ENCODE measurements at regions not wholly inside any gene's neighbourhood (a gene's known extent, or its start where the extent isn't known, plus 50 kb on each side); places are given as distances from the start of the nearest gene placed in this dataset.

GRCh38 chr6:126419901-126420300, 80.0 kb downstream of the CENPW start:
- ChIA-PET CTCF (no interaction called here), POLR2A (no interaction called here)
- TF ChIP-seq PKNOX1 (IDR thresholded peaks at IDR 0.05), result no peak
- no peak for DNase-seq (ENCODE audit: extremely low spot score)

- no peak for TF ChIP-seq HDGF (IDR thresholded peaks at IDR 0.05; ENCODE audit: borderline replicate concordance)
- no peak for TF ChIP-seq TARDBP (IDR thresholded peaks at IDR 0.05)
- TF ChIP-seq L3MBTL2 (conservative IDR thresholded peaks at IDR 0.05), result no peak
- TF ChIP-seq ARNT (IDR thresholded peaks at IDR 0.05), result no peak
- TF ChIP-seq BHLHE40 (IDR thresholded peaks at IDR 0.05; ENCODE audit: borderline replicate concordance), result no peak
- TF ChIP-seq ELF4 (IDR thresholded peaks at IDR 0.05), result no peak
- no peak for TF ChIP-seq PKNOX1 (IDR thresholded peaks at IDR 0.05)
- TF ChIP-seq FOXA1 (IDR thresholded peaks at IDR 0.05), result no peak
- no peak for TF ChIP-seq LEF1 (IDR thresholded peaks at IDR 0.05; ENCODE audit: borderline replicate concordance)
- TF ChIP-seq SP1 (IDR thresholded peaks at IDR 0.05), result no peak
- no peak for TF ChIP-seq ZNF384 (IDR thresholded peaks at IDR 0.05)
- TF ChIP-seq FOXM1 (IDR thresholded peaks at IDR 0.05; ENCODE audit: borderline replicate concordance), result no peak
- TF ChIP-seq SUZ12 (IDR thresholded peaks at IDR 0.05), result no peak
- no peak for TF ChIP-seq CTBP1 (IDR thresholded peaks at IDR 0.05; ENCODE audit: borderline replicate concordance)
- no peak for TF ChIP-seq NFRKB (IDR thresholded peaks at IDR 0.05)
- no peak for TF ChIP-seq FOXK2 (IDR thresholded peaks at IDR 0.05)
- ChIA-PET CTCF (no interaction called here), POLR2A (no interaction called here)
- DNase-seq (ENCODE audit: extremely low spot score), result no peak
Observed at GRCh38 chr6:126422912-126423311, 83.0 kb downstream of the CENPW start.

- CTCF ChIA-PET, result no interaction called here
- POLR2A ChIA-PET, result no interaction called here
- TF ChIP-seq HDGF (IDR thresholded peaks at IDR 0.05; ENCODE audit: borderline replicate concordance) (no peak), SUZ12 (IDR thresholded peaks at IDR 0.05) (no peak), FOXA1 (IDR thresholded peaks at IDR 0.05) (no peak), ELF4 (IDR thresholded peaks at IDR 0.05) (no peak), LEF1 (IDR thresholded peaks at IDR 0.05; ENCODE audit: borderline replicate concordance) (no peak), FOXK2 (IDR thresholded peaks at IDR 0.05) (no peak), TARDBP (IDR thresholded peaks at IDR 0.05) (no peak), FOXM1 (IDR thresholded peaks at IDR 0.05; ENCODE audit: borderline replicate concordance) (no peak), SP1 (IDR thresholded peaks at IDR 0.05) (no peak), BHLHE40 (IDR thresholded peaks at IDR 0.05; ENCODE audit: borderline replicate concordance) (no peak), PKNOX1 (IDR thresholded peaks at IDR 0.05) (no peak)
- DNase-seq (ENCODE audit: extremely low spot score), result no peak
Observed at GRCh38 chr6:126427713-126428112, 87.8 kb downstream of the CENPW start.

DNA sequence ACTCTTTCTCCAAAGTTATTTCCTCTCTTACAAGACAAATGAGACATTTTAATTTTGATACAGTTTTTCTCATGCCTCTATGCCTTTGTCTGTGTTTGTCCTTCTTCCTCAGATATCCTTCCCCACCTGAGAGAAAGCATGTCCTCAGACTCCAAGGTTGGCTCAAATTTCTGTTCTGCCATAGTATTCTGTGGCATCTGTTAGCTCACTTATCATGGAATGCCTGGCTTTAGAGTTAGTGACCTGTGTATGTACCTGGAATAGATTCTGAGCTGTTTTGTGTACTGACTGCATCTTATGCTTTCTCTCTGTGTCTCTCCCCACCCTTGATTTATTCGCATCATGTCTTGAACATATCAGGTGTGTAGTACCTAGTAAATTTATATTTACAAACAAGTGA, 90.0 kb downstream of the CENPW start:
- ChIA-PET POLR2A (no interaction called here), CTCF (no interaction called here)
- TF ChIP-seq SUZ12 (IDR thresholded peaks at IDR 0.05) (no peak), PKNOX1 (IDR thresholded peaks at IDR 0.05) (no peak), ZNF384 (IDR thresholded peaks at IDR 0.05) (no peak), SP1 (IDR thresholded peaks at IDR 0.05) (no peak), FOXA1 (IDR thresholded peaks at IDR 0.05) (no peak), FOXM1 (IDR thresholded peaks at IDR 0.05; ENCODE audit: borderline replicate concordance) (no peak), CTBP1 (IDR thresholded peaks at IDR 0.05; ENCODE audit: borderline replicate concordance) (no peak), BHLHE40 (IDR thresholded peaks at IDR 0.05; ENCODE audit: borderline replicate concordance) (no peak), HDGF (IDR thresholded peaks at IDR 0.05; ENCODE audit: borderline replicate concordance) (no peak), FOXK2 (IDR thresholded peaks at IDR 0.05) (no peak), ARNT (IDR thresholded peaks at IDR 0.05) (no peak), ELF4 (IDR thresholded peaks at IDR 0.05) (no peak)
- DNase-seq (ENCODE audit: extremely low spot score), result no peak

DNA sequence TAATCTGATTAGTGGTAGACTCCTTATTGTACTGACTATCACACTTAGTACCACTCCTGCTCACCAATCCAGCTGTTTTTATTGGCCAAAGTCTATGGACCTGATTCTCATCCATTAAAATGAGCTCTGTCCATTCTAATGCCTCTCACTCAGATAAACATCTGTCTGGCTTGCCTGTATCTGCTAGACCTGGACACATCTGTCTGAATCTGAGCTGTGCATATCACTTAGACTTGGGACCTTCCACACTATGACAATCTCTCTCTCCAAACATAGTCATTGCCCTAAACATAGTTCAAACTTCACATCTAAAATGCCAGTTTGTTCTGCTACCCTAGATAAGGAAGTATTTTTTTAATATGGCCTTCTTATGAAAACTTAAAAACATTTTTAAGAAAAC, 92.6 kb downstream of the CENPW start:
- ChIA-PET CTCF (no interaction called here), POLR2A (no interaction called here)
- no peak for TF ChIP-seq HDGF (IDR thresholded peaks at IDR 0.05; ENCODE audit: borderline replicate concordance)
- TF ChIP-seq FOXK2 (IDR thresholded peaks at IDR 0.05), result no peak
- no peak for TF ChIP-seq SP1 (IDR thresholded peaks at IDR 0.05)
- no peak for TF ChIP-seq ELF4 (IDR thresholded peaks at IDR 0.05)
- TF ChIP-seq ZNF384 (IDR thresholded peaks at IDR 0.05), result no peak
- no peak for TF ChIP-seq ARNT (IDR thresholded peaks at IDR 0.05)
- TF ChIP-seq LEF1 (IDR thresholded peaks at IDR 0.05; ENCODE audit: borderline replicate concordance), result no peak
- no peak for TF ChIP-seq SUZ12 (IDR thresholded peaks at IDR 0.05)
- TF ChIP-seq L3MBTL2 (conservative IDR thresholded peaks at IDR 0.05), result no peak
- TF ChIP-seq NFRKB (IDR thresholded peaks at IDR 0.05), result no peak
- no peak for TF ChIP-seq BHLHE40 (IDR thresholded peaks at IDR 0.05; ENCODE audit: borderline replicate concordance)
- no peak for TF ChIP-seq FOXA1 (IDR thresholded peaks at IDR 0.05)
- TF ChIP-seq TARDBP (IDR thresholded peaks at IDR 0.05), result no peak
- no peak for TF ChIP-seq PKNOX1 (IDR thresholded peaks at IDR 0.05)
- no peak for DNase-seq (ENCODE audit: extremely low spot score)

DNA sequence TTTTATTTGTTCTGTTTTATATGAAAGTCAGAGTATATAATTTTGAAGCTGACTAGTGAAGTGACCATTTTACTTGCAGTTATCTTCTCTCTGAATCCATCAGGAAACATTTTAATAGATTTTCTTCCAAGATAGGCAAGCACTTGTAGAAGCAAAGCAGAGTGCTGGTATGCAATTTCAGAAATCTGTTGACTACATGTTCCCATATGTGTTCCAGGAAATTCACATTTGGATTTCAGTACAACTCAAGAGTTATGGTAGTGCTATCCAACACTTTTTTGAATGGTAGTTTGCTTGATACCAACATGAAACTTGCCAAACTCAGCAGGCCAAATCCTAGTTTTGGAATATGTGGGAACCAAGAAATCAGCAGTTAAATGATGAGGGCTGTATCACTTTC, 94.0 kb downstream of the CENPW start:
- ChIA-PET CTCF (no interaction called here), POLR2A (no interaction called here)
- no peak for TF ChIP-seq PKNOX1 (IDR thresholded peaks at IDR 0.05)
- no peak for TF ChIP-seq ELF4 (IDR thresholded peaks at IDR 0.05)
- no peak for TF ChIP-seq ARNT (IDR thresholded peaks at IDR 0.05)
- TF ChIP-seq HDGF (IDR thresholded peaks at IDR 0.05; ENCODE audit: borderline replicate concordance), result no peak
- TF ChIP-seq SP1 (IDR thresholded peaks at IDR 0.05), result no peak
- TF ChIP-seq LEF1 (IDR thresholded peaks at IDR 0.05; ENCODE audit: borderline replicate concordance), result no peak
- TF ChIP-seq TARDBP (IDR thresholded peaks at IDR 0.05), result no peak
- no peak for TF ChIP-seq BHLHE40 (IDR thresholded peaks at IDR 0.05; ENCODE audit: borderline replicate concordance)
- no peak for TF ChIP-seq NFRKB (IDR thresholded peaks at IDR 0.05)
- TF ChIP-seq FOXK2 (IDR thresholded peaks at IDR 0.05), result no peak
- TF ChIP-seq FOXM1 (IDR thresholded peaks at IDR 0.05; ENCODE audit: borderline replicate concordance), result no peak
- TF ChIP-seq SUZ12 (IDR thresholded peaks at IDR 0.05), result no peak
- TF ChIP-seq ZNF384 (IDR thresholded peaks at IDR 0.05), result no peak
- no peak for TF ChIP-seq L3MBTL2 (conservative IDR thresholded peaks at IDR 0.05)
- TF ChIP-seq FOXA1 (IDR thresholded peaks at IDR 0.05), result no peak
- TF ChIP-seq CTBP1 (IDR thresholded peaks at IDR 0.05; ENCODE audit: borderline replicate concordance), result no peak
- DNase-seq (ENCODE audit: extremely low spot score), result no peak

Data from HEK293T (cell line).